ENCODE measurements at regions not wholly inside any gene's neighbourhood (a gene's known extent, or its start where the extent isn't known, plus 50 kb on each side); places are given as distances from the start of the nearest gene placed in this dataset.

GRCh38 chr1:90273241-90273774, 278.4 kb downstream of the ZNF326 start:
- Histone ChIP-seq H3K4me1 (ENCODE audit: insufficient read depth) (no peaks in the 10 kb centered on the region), H3K9me3 (no peaks in the 10 kb centered on the region), H3K27me3 (no peaks in the 10 kb centered on the region), H3K4me3 (no peak overlapping the region), H3K27ac (no peak overlapping the region), H3K36me3 (no peaks in the 10 kb centered on the region)
- intact Hi-C loops (cut with DNase I): no loop called here
- TF ChIP-seq EP300 (IDR thresholded peaks at IDR 0.05) (no peak), POLR2A (IDR thresholded peaks at IDR 0.05) (no peak)
- TF ChIP-seq, protein P1, sequence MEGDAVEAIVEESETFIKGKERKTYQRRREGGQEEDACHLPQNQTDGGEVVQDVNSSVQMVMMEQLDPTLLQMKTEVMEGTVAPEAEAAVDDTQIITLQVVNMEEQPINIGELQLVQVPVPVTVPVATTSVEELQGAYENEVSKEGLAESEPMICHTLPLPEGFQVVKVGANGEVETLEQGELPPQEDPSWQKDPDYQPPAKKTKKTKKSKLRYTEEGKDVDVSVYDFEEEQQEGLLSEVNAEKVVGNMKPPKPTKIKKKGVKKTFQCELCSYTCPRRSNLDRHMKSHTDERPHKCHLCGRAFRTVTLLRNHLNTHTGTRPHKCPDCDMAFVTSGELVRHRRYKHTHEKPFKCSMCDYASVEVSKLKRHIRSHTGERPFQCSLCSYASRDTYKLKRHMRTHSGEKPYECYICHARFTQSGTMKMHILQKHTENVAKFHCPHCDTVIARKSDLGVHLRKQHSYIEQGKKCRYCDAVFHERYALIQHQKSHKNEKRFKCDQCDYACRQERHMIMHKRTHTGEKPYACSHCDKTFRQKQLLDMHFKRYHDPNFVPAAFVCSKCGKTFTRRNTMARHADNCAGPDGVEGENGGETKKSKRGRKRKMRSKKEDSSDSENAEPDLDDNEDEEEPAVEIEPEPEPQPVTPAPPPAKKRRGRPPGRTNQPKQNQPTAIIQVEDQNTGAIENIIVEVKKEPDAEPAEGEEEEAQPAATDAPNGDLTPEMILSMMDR (IDR thresholded peaks at IDR 0.05): no peak
- DNase-seq: no peak

DNA sequence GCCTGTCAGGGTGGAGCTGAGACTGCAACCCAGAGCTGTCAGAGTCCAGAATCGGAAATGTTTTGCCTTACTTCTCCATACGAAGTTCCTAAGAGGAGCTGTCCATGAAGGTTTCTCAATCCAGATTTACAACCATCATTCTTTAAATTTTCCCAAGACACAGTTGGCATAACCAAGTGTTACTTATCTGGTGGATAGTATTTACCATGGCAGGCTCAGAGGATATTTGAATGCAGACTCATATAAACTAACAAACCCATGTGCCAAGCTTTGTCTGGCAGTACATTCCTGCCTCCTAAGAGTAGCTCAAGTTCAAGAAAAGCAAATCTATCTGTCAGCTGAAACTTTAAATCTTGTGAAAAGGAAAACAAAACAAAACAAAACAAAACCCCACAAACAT, 267.9 kb downstream of the ZNF326 start:
- H3K4me3 ChIP-seq: no peak overlapping the region
- no peaks in the 10 kb centered on the region for H3K9me3 ChIP-seq
- H3K27me3 ChIP-seq: no peaks in the 10 kb centered on the region
- no peak for DNase-seq
- H3K4me1 ChIP-seq (ENCODE audit: insufficient read depth): no peaks in the 10 kb centered on the region
- no peak overlapping the region for H3K27ac ChIP-seq
- intact Hi-C loops (cut with DNase I): no loop called here
- no peak for TF ChIP-seq POLR2A (IDR thresholded peaks at IDR 0.05)
- TF ChIP-seq, protein P1 (IDR thresholded peaks at IDR 0.05): no peak
- 30 to 47% (median 37%) methylated on average over 2 of the region's 2 CpGs for WGBS, 3 donors
- no peaks in the 10 kb centered on the region for H3K36me3 ChIP-seq

GRCh38 chr1:90262286-90262685, 267.4 kb downstream of the ZNF326 start:
- H3K4me3 ChIP-seq: no peak overlapping the region
- WGBS, 3 donors: 75 to 82% (median 77%) methylated on average over 1 of the region's 1 CpG
- H3K4me1 ChIP-seq (ENCODE audit: insufficient read depth): no peaks in the 10 kb centered on the region
- H3K36me3 ChIP-seq: no peaks in the 10 kb centered on the region
- no peaks in the 10 kb centered on the region for H3K9me3 ChIP-seq
- intact Hi-C loops (cut with DNase I): no loop called here
- H3K27me3 ChIP-seq: no peaks in the 10 kb centered on the region
- TF ChIP-seq, protein P1 (IDR thresholded peaks at IDR 0.05): no peak
- no peak for TF ChIP-seq EP300 (IDR thresholded peaks at IDR 0.05)
- no peak for TF ChIP-seq POLR2A (IDR thresholded peaks at IDR 0.05)
- no peak for DNase-seq
- no peak overlapping the region for H3K27ac ChIP-seq

DNA sequence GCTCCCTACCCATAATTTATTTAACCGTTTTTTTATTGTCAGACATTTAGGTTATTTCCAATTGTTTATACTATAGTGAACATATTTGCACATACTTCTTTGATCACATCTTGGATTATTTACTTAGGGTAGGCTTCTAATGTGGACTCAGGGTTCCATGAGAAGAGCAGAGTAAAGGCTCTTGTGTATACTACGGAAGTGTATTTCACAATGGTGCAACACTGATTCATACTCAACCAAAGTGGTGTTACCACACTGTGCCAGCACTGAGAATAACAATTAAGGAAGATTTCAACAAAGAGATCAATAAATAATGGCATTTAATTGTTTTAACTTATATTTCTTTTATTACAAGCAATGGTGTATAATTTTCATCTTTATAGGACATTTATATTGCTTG, 251.2 kb downstream of the ZNF326 start:
- DNase-seq: no peak
- H3K4me3 ChIP-seq: no peak overlapping the region
- no peaks in the 10 kb centered on the region for H3K4me1 ChIP-seq (ENCODE audit: insufficient read depth)
- WGBS, 3 donors: 85 to 91% (median 89%) methylated on average over 2 of the region's 2 CpGs
- H3K27me3 ChIP-seq: no peaks in the 10 kb centered on the region
- H3K36me3 ChIP-seq: no peaks in the 10 kb centered on the region
- H3K9me3 ChIP-seq: no peaks in the 10 kb centered on the region
- H3K27ac ChIP-seq: no peak overlapping the region
- TF ChIP-seq POLR2A (IDR thresholded peaks at IDR 0.05) (no peak), EP300 (IDR thresholded peaks at IDR 0.05) (no peak)
- TF ChIP-seq, protein P1 (IDR thresholded peaks at IDR 0.05): no peak
- intact Hi-C loops (cut with DNase I): no loop called here

Data from ovary (tissue), 7 donors.